ENCODE measurements at regions not wholly inside any gene's neighbourhood (a gene's known extent, or its start where the extent isn't known, plus 50 kb on each side); places are given as distances from the start of the nearest gene placed in this dataset.
"Not testable (repeated sequence)": the region's sequence is repeated elsewhere in the genome, so short reads cannot be mapped to it uniquely, and the experiment has no call there.

DNA sequence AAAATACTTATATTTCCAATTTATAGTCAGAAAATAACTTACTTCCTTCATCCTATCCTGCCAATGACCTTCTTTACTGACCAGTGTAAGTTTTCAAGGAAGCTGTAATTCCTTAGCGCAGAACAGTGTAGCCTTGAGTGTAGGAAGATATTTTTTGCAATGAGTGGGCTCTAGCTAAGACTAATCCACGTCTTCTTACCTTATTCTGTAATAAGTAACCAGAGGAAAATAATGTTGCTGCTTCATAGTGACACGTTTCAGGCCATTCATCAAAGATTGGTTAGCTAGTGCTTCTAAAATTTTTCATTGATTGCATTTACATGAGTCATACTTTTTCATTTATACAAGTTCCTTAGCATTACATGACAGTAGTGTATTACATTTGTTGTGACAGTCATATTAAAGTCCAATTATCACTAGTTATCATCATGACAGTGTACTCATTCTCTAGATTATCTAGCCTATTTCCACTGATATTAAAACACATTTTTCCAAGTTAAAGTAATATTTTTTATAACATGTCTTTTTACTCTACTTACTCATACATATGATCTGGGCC, 403.8 kb upstream of the EPHA3 start:
- DNase-seq: no peak

DNA sequence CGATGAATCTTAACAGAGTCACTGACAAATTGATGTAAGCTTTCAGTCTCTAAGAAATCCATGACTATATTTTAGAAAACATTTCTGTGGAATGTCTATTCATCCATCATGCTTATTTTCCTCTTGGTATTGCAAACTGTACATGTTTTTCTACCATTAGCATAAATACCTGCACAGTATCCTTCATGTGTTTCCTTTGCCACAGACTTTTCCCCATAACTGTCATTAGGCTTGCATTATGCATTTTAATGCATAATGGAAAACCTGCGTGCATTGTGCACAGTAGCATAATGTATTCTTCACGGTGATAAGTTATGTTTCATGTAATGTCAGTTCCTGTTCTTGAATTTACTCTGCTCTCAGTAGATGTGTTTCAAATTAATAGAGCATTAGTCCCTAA, 403.1 kb upstream of the EPHA3 start:
- no peak for DNase-seq

DNA sequence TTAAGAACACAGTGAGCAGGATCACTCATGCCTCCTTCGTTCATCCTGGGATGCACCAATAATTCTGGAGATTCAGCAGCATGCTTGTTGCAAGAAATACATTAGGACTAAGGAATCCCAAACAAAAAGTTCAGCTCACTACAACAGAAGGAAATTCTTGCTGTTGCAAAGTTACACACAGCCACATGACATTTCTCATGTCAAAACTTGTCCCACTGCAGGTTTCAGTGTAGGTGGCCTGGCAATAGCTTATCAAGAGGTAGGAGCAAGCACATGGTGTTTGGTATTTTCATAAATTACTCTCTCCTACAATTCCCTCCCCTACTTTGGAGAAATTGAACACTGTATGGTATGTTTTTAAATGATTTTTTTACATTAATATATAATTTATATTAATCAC, 399.6 kb upstream of the EPHA3 start:
- DNase-seq: no peak

DNA sequence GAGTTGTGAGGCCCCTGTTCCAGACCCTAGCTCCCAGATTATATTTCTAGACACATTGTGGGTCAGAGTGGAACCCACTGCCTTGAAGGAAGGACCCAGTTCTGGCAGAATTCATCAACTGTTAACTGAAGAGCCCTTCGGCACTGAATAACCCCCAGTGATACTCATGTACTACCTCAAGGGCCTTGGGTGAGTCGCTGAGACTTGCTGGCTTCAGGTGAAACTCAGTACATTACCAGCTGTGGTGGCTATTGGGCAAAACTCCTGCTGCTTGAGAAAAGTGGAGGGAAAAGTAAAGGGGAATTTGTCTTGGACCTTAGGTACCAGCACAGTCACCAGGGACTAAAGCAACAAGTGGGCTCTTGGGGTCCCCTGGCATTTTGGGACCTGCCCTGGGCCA, 394.9 kb upstream of the EPHA3 start:
- no peak for DNase-seq

DNA sequence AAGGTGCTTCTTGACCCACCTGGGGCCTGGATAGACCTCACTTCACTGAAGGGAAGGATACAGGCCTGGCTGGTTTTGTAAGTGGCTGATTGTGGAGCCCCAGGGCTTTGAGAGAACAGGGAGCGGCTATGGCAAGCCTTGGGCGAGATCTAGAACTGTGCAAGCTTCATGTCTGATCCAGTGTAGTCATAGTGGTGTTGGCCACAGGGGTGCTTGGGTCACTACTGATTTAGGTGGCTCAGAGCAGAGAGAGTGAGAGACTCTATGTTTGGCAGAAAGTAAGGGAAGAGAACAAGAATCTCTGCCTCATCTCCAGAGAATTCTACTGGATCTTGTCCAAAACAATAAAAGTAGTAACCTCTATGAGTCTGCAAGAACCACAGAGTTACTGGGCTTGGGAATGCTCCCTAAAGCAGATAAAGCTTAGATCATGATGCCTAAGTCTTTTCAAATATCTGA, 394.2 kb upstream of the EPHA3 start:
- no peak for DNase-seq

DNA sequence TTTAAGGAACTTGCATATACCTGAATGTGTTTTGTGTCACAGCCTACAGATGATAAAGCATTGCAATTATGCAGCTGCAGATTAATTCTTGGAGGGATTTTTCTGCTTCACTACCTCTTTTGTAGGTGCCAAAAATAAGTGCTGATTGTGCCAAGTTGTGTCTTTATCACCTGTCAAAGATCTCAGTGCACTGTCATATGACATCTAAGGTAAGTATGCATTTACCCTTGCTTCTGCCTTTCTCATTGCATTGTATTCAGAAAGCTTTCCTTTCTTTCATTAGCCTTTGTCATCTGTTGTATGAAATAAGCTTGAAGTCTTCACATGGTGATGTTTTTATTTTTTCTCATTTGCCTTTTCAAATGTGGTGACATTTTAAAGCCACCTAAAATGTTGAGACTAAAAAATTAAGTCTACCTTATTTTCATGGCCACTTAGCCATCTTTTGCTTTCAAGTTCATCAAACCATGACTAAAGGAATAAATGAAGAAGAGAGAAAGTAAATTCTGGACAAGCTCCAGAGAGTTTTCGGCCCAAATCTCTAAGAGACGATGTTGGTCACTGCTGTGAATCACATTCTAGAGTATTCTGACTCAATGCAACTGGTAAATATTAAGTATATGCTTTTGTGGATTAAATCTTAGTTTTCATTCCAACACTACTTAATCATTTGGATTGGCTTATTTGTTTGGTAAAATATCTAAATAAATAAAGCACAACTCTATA, 381.8 kb upstream of the EPHA3 start:
- no peak for DNase-seq

DNA sequence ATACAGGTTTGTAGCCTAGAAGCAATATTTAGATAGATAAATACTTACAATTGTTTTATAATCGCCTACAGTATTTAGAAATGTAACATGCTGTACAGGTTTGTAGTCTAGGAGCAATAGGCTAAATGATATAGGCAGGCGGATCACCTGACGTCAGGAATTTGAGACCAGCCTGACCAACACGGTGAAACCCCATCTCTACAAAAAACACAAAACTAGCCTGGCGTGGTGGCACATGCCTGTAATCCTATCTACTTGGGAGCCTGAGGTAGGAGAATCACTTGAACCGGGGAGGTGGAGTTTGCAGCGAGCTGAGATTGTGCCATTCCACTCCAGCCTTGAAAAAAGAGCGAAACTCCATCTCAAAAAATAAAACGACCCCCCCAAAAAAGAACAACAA, 375.2 kb upstream of the EPHA3 start:
- DNase-seq: no peak

DNA sequence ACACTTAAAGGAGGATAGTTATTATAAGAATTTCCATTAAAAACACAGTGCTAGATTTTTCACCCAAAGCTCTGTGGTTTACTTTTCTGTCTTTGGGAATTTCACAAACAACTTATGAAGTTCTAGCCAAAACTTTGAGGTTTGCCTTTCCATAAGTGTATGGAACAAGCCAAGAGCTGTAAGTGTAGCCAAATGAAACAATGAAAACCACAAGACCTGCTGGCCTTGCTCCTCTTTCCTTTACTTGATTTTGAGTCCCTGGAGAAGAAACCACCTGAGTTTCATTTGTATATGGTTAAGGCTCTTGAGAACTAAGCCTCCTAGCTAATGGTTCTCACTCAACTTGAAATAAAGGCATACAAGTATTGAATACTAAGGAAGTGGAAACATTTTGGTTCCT, 365.3 kb upstream of the EPHA3 start:
- no peak for DNase-seq

DNA sequence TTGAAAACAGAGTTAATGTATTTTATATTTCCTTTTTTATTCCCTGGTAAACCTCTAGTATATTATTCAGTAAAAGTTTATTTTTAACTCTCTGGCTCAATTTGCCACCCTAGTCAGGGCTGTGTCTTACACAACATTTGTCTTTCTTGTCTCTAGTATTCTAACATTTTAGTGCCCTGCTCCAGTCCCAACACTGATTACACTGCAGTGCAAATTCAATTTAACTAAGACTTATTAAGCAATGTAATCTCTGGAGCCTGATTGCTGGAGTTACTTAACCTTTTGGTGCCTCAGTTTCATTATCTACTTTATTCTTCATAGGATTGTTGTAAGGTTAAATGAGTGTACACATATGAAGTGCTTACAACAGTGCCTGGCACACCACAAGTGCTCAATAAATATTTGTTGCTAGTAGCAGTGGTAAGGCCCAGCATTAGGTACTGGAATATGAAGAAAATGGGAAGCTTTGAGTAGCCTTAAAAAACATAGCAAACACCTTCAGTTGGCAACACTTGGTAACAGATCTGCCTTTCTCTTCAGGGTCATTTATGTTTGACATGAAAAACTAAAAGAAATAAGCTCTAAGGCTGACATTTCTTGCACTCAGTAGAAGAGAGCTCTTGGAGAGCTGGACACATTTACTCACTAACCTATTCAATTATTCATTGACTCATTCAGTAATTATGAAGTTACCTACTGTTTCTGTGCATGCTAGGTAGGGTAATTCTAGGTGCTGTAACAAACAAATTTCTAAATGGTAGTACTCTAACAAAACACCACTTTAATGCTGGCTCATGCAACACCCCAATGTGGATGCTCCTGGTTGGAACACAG, 364.5 kb upstream of the EPHA3 start:
- no peak for DNase-seq

DNA sequence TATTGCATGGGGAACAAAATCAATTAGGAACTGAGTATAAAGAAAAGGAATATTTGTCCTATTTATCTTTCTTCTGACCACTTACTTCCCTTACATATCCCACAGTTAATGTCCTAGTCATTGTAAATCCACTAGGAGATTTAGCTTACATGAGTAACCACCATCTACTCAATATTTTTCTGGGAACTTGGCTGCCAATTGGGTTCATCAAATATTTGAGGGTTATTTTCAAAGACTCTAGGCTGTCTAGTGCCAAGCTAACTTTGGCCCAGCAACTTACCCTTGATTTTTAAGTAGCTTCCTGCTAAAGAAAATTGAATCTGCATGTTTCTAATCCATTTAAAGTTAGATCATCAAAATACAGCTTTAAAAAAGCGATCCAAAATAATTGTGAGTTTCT, 362.5 kb upstream of the EPHA3 start:
- DNase-seq: no peak

DNA sequence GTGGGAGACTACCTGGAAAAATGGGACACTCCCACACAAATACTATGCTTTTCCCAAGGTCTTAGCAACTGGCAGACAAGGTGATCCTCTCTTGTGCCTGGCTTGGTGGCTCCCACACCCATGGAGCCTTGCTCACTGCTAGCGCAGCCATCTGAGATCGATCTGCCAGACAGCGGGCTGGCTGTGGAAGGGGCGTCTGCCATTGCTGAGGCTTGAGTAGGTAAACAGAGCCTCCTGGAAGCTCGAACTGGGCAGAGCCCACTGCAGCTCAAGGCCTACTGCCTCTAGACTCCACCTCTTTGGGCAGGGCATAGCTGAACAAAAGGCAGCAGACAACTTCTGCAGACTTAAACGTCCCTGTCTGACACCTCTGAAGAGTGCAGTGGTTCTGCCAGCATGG, 360.3 kb upstream of the EPHA3 start:
- not testable (repeated sequence) for DNase-seq

DNA sequence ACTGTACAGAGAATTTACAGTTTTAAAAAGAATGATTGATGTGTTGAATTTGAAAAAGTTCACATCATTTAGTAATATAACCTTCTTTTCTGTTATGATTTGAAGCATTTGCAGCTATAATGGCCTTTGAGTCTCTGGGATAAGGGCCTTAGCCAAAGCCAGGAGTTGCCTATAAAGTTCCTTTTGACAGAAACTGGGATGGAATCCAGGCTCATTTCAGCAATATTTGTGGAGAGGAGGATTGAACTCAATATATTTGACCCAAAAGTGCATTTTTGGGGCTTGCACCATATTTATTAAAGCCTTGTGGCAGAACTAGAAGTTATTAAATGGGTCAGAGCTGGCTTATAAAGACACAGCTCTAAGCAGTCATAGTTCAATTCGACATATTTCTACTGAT, 348.7 kb upstream of the EPHA3 start:
- DNase-seq: no peak

DNA sequence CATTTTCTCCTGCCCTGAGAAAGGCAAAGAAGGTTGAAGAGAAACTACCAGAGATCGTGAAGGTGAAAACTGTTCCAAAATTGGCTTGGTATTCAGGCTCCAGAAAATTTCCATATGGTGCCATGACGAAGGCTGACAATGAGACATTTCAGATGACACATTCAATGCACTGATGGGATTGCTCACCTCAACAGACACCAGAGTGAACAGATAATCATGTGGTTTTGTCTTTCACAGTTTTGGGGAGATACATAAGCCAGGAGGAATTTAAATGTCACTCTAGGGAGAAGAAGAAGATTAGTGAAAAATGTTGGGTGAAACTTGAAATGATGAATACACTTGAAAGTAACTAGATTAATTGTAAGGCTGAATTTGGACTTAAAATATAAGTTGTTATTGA, 339.7 kb upstream of the EPHA3 start:
- DNase-seq: no peak

DNA sequence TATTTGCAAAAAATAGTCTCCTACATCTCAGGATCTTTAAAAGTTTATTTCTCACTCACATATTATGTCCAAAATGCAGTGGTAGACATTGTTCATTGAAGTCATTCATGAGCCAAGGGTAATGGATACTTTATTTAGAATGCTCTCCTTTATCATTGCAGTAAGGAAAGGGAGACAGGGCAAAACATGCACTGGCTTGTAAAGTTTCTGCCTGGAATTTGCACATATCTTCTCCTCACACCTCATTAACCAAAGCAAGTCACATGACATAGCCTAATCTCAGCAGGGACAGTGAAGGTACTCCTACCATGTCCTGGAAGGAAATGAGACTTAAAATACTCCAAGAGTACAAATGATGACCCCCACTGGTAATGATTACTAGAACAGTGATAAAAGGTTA, 333.7 kb upstream of the EPHA3 start:
- DNase-seq: no peak

DNA sequence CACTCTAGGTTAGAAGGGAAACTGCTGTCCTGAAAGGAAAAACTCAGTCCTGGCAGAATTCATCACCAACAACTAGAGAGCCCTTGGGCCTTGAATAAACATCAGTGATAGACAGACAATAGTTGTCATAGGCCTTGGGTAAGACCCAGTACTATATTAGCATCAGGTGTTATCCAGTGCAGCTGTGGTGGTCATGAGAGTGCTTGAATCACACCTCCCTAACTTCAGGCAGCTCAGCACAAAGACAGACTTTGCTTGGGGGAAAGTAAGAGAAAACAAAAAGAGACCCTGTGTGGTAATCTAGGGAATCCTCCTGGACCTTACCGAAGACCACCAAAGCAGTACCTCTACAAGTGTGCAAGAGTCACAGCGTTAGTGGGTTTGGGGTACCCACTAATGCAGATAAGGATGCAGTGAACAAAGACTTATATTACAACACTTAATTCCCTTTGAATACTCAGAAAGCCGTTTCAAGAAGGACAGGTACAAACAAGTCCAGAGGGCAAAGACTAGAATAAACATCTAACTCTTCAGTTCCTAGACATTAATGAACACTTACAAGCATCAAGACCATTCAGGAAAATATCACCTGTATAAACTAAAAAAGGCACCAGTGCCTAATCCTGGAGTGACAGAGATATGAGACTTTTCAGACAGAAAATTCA, 332.3 kb upstream of the EPHA3 start:
- DNase-seq: no peak

DNA sequence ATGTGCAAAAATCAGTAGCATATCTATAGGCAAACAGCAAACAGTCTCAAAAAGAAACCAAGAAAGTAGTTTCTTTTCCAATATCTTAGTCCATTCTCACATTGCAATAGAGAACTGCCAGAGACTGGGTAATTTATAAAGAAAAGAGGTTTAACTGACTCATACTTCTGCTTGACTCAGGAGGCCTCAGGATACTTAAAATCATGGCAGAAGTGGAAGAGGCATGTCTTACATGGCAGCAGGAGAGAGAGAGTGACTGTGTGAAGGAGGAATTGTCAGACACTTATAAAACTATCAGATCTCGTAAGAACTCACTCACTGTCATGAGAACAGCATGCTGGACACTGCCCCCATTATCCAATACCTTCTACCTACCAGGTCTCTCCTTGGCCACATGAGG, 327.9 kb upstream of the EPHA3 start:
- DNase-seq: no peak

DNA sequence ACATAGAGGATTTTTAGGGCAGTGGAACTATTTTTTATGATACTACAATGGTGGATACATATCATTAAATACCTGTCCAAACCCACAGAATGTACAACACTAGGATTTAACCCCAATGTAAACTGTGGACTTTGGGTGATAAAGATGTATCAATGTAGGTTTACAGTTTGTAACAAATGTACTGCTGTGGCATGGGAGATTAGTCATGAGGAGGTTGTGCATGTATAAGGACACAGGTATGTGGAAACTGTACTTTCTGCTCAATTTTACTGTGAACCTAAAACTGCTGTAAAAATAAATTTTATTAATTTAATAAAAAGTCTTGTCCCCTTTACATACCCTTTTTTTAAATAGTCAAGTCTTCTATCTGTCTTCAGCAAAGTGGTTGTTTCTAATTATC, 322.5 kb upstream of the EPHA3 start:
- DNase-seq: no peak

DNA sequence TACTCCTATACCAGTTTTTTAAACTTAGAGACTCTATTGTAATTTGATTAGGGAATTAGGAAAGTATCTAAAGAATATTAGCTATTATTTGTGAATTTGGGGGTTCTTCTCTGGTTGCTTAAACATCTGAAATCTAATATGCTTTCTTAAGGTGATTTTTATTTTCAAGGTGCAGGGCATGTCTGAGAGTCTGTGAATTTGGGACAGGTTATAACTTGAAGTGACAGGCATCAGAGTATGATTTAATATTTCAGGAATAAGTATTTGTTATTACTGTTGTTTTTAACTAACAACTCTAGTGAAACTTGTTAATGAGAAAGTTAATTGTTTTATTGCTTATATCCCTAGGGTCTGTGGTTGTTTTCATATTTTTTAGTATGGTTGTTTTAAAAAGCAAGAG, 321.6 kb upstream of the EPHA3 start:
- DNase-seq: no peak

DNA sequence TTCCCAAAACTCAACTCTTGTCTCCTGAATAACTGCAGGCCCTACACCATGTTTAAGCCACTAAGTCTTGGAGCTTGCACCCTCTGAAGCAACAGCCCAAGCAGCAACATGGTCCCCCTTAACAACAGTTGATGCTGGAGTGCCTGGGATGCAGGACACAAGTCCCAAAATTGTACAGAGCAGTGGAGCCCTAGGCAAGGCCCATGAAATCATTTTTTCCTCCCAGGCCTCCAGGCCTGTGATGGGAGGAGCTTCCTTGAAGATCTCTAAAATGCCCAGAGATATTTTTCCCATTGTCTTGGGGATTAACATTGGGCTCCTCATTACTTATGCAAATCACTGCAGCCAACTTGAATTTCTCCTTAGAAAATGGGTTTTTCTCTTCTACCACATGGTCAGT, 311.9 kb upstream of the EPHA3 start:
- no peak for DNase-seq

DNA sequence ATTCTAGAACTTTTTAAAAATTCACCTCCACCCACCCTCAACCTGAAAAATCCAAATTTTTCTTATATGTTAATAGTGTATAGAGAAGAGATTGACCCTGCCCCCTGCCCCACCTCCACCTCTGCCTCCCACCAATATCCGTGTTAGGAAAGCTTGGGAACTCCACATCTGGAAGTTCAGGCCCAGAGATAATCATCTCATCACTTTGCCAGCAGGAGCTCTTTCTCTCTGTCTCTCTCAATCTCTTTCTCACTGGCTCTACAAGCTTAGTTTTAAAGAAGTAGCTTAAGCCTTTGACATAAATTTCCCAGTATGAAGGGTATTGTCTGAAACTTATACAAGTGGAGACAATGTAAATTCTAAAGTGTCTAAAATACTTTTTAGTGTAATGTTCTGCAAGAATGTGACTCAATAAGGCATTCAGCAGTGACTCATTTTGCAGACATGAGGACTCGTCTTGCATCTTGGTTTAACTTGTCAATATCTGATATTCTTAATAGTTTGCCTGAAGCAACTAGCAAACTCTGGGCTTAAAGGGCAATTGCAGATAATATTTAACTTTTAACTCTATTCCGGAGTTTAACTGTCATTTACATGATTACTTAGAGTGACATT, 299.8 kb upstream of the EPHA3 start:
- no peak for DNase-seq

DNA sequence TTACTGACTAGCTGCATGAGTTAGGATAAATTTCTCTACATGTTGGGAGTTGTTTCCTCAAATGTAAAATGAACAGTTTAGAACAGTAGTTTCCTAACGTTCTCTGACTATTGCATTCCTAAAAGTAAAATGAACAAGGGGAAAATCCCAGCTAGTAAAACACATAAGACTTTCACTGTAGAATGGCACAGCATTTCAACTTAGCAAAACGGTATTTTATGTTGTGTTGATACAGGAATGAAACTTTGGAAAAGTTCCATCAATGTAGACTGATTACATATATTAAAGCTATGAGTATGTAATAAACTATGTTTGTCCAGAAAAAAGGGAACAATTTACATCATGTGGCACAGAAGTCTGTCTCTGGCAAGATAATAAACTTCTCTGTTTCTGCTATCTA, 297.4 kb upstream of the EPHA3 start:
- no peak for DNase-seq

DNA sequence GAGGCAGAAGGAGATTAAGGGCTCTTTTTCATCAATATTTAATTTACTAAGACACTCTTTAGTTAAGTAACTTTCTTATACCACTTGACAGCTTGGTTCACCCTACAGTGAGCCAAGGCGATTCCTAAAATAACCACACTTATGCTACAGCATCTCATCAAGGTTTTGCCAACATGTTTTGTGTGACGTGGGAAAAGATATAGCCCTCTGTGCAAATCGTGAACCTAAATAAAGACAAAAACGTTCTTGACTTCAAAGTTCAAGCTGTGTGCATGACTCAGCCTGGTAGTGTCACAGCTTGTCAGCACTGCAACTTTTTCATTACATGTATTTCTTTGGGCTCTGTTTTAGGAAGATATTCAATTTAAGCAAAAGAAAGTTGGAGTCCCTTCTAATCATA, 297.0 kb upstream of the EPHA3 start:
- no peak for DNase-seq

DNA sequence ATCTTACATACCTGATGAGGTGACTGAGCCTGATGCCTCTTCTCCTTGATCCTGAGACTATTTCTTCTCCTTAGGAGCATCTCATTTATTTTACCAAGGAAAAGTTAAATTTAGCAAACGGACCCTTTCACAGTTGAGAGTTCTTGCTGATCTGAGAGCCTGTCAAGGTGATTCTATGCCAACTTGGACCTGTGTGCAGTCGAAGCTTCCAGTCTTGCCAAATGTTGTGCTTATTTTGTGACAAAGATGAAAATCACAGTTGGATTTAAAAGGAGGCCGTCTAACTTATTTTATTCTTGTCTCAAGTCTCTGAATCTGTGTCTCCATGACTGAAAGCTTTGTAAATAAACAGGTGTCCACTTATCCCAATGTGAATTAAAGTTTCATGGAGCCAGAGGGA, 296.3 kb upstream of the EPHA3 start:
- DNase-seq: no peak

Measured in activated CD4-positive, alpha-beta T cell treated with anti-CD3 and anti-CD28 coated beads, Interleukin-2, amount 50 U/mL, for 48 hours (primary cell).